HG03432 (cell line): ENCODE measurements at regions not wholly inside any gene's neighbourhood (a gene's known extent, or its start where the extent isn't known, plus 50 kb on each side); places are given as distances from the start of the nearest gene placed in this dataset.
"Not testable (repeated sequence)": the region's sequence is repeated elsewhere in the genome, so short reads cannot be mapped to it uniquely, and the experiment has no call there.

ENCODE experiments used
- ATAC-seq: cut with Tn5 transposase; IDR thresholded peaks from one replicate; pipeline ENCODE4 v1.9.1; 2021; ENCODE audit warnings: mild to moderate bottlenecking, moderate library complexity; ENCODE audit not compliant: unreplicated experiment

GRCh38 chr1:70812442-70813109 is 235.0 kb downstream of the PTGER3 start:
- ATAC-seq, result no peak

- no peak for ATAC-seq
Observed at GRCh38 chr1:70818401-70818800, 229.2 kb downstream of the PTGER3 start.

GRCh38 chr1:70819231-70819630 is 228.4 kb downstream of the PTGER3 start:
- no peak for ATAC-seq

- ATAC-seq, result no peak
Observed at GRCh38 chr1:70819785-70820184, 227.8 kb downstream of the PTGER3 start.

- no peak for ATAC-seq
Observed at GRCh38 chr1:70820396-70820795, 227.2 kb downstream of the PTGER3 start.

GRCh38 chr1:70820995-70821394 is 226.6 kb downstream of the PTGER3 start:
- ATAC-seq, result no peak

DNA sequence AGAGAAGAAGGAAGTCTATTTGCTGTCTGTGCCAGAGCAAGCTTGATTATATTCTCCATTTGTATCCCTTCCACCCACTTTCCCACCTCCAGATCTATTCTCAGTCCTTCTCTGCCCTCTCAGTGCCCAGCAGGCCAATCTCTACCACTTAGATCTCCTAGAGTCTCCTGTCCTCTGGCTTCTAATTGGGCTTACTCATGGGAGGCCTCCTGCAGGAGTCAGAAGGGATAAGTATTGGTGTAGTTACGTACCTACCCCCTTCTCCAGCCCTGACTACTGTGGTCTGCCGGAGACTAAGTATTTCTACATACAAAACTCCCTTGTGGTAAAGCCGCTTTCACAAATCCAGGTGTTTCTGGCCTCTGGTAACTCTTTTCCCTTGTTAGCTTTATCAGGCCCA is 221.2 kb downstream of the PTGER3 start:
- no peak for ATAC-seq

DNA sequence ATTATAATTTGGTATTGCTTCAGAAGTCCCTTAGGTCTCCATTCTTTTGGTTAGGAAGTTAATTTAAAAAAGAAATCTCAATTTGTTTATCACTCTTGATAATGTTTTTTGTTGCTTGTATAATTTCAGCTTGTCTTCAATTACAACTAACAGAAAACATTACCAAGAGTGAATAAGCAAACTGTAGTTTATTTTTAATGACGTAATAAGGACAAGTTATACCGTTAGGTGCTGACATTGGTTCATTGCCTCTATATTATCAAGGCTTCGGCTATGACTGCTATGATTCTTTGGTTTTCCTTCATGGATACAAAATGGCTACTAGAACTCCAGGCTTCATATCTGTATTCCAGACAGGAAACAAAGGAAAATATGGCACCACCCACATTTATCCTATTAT is 220.6 kb downstream of the PTGER3 start:
- ATAC-seq, result no peak

- ATAC-seq, result no peak
Observed at GRCh38 chr1:70828177-70828576, 219.4 kb downstream of the PTGER3 start.

DNA sequence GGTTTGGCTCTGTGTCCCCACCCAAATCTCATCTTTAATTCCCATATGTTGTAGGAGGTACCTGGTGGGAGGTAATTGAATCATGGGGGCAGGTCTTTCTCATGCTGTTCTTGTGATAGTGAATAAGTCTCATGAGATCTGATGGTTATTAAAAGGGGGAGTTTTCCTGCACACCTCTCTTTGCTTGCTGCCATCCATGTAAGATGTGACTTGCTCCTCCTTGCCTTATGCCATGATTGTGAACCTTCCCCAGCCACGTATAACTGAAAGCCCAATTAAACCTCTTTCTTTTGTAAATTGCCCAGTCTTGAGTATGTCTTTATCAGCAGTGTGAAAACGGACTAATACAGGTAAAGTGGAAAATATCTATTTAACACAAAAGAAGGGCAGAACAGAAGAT is 213.3 kb downstream of the PTGER3 start:
- not testable (repeated sequence) for ATAC-seq

DNA sequence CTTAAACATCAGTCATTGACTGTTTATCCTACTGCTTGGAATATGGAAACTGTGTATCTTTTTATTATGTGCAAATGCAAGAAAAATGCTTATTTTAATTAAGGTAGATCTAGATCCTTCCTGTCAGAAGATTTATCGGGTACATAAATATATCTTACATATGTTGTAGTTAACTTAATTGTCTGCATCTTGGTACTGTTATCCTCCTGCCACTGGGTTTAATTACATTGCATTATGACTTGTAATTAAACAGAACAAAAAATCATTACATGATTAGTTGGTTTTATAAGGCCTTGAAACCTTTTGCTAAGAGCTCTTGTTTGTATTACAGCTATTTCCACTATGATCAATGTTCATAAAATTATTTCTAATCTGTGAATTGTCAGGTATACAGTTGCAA is 211.2 kb downstream of the PTGER3 start:
- ATAC-seq, result no peak

GRCh38 chr1:70840260-70840953 is 207.2 kb downstream of the PTGER3 start:
- no peak for ATAC-seq

GRCh38 chr1:70842562-70842961 is 205.1 kb downstream of the PTGER3 start:
- no peak for ATAC-seq

GRCh38 chr1:70843452-70843851 is 204.2 kb downstream of the PTGER3 start:
- ATAC-seq, result no peak

DNA sequence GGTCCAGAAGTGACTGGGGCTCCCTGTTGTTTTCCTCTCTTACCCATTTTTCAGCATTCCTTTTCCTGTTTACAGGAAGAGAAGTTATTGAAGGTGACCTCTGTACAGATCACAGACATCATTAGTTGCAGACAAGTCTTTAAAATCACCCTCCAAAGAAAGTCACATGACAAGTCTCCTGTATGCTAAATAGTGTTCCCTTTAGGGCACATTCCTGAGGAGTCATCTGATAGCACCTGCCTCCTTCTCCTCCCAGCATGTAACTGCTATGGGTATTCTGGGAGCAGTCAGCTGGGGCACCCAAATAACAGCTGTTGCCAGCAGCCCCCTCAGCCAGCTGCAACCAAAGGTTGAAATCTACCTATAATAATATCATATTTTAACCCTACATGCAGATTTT is 200.6 kb downstream of the PTGER3 start:
- no peak for ATAC-seq

GRCh38 chr1:70855203-70855602 is 192.4 kb downstream of the PTGER3 start:
- ATAC-seq, result no peak

GRCh38 chr1:70856201-70856600 is 191.4 kb downstream of the PTGER3 start:
- no peak for ATAC-seq

GRCh38 chr1:70863239-70863638 is 184.4 kb downstream of the PTGER3 start:
- no peak for ATAC-seq

DNA sequence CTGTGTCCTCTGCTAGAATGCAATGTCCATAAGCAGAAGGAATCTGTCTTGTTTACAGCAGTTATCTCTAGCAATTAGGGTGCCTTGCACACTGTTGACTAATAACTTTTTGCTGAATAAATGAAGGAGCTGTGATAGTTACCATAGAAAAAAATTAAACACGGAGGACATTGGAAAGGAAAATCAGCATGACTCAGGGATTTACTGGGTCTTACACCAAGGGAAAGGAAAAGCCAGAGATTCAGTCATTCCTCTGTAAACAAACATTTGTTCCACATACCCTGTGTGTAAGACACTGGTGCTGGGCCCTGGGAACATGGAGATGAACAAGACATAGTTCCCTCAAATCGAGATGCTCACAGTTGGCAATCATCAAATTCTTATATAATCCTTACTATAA is 183.3 kb downstream of the PTGER3 start:
- no peak for ATAC-seq

- no peak for ATAC-seq
Observed at GRCh38 chr1:70866542-70867264, 180.9 kb downstream of the PTGER3 start.

DNA sequence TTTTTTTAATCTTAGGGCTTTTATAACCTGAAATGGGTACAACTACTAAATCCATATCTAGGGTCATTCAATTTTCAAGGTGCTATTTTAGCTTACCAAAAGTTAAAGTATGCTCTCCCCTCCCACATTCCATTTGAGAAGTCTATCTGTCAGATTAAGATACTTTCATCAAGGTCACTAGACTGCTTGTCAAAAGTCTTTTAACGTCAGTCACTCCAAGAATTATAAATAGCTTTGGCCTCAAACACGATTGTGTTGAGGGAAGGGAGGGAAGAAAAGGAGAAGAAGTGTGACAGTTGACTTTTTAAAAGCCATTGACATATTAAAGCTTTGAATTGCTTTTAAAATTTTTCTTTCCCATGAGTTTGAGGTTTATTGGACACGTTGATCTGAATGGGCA is 175.8 kb downstream of the PTGER3 start:
- no peak for ATAC-seq

DNA sequence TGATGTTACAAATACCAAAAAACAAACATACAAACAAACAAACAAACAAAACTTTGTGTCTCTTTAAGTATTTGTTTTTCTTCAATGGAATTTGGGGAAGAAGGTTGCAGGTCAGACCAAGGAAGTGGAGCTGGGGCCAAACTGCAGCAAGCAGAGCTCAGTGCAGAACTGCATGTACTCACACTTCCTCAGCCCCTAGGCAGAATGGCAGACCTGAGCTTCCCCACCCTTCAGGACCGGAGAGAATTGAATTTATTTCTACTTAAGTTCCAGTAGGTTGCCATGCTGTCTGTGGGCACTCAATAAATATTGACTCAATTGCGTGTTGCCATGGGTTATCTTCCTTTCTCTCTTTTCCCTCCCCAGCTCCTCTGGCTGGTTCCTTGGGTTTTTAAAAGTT is 173.6 kb downstream of the PTGER3 start:
- no peak for ATAC-seq
